ENCODE measurements at regions not wholly inside any gene's neighbourhood (a gene's known extent, or its start where the extent isn't known, plus 50 kb on each side); places are given as distances from the start of the nearest gene placed in this dataset.

- TF ChIP-seq EZH2 (IDR thresholded peaks at IDR 0.05; ENCODE audit: low read depth) (no peak), CTCF (conservative IDR thresholded peaks at IDR 0.05) (no peak)
These were observed 85.1 kb upstream of the PLXNA2 start for GRCh38 chr1:208329300-208329699.

Data from PC-9 (cell line).